A172 (cell line): ENCODE measurements at regions not wholly inside any gene's neighbourhood (a gene's known extent, or its start where the extent isn't known, plus 50 kb on each side); places are given as distances from the start of the nearest gene placed in this dataset.

Experiments used
- DNase-seq: peaks from one replicate; pipeline ENCODE4 v3.0.0-alpha.2; 2015; ENCODE audit warnings: low spot score

GRCh38 chr2:47265158-47265557 lies 88.8 kb upstream of the CALM2 start:
- no peak for DNase-seq

- no peak for DNase-seq
Measured at GRCh38 chr2:47264686-47265085, 88.4 kb upstream of the CALM2 start.

GRCh38 chr2:47264143-47264542 lies 87.8 kb upstream of the CALM2 start:
- no peak for DNase-seq

GRCh38 chr2:47262657-47263056 lies 86.3 kb upstream of the CALM2 start:
- no peak for DNase-seq

GRCh38 chr2:47260971-47261370 lies 84.7 kb upstream of the CALM2 start:
- DNase-seq: no peak

- no peak for DNase-seq
Measured at GRCh38 chr2:47259829-47260228, 83.5 kb upstream of the CALM2 start.

- DNase-seq: no peak
Measured at GRCh38 chr2:47257946-47258348, 81.6 kb upstream of the CALM2 start.

- no peak for DNase-seq
Measured at GRCh38 chr2:47256416-47257087, 80.2 kb upstream of the CALM2 start.

GRCh38 chr2:47255794-47256193 lies 79.5 kb upstream of the CALM2 start:
- DNase-seq: no peak

GRCh38 chr2:47254464-47254863 lies 78.2 kb upstream of the CALM2 start:
- no peak for DNase-seq

GRCh38 chr2:47253447-47253846 lies 77.1 kb upstream of the CALM2 start:
- DNase-seq: no peak

GRCh38 chr2:47251404-47251675 lies 75.0 kb upstream of the CALM2 start:
- no peak for DNase-seq

- peak; percentile 64 for DNase-seq
Measured at GRCh38 chr2:47250586-47251403, 74.5 kb upstream of the CALM2 start.

GRCh38 chr2:47249931-47250330 lies 73.6 kb upstream of the CALM2 start:
- no peak for DNase-seq

- DNase-seq: no peak
Measured at GRCh38 chr2:47249157-47249900, 73.0 kb upstream of the CALM2 start.

- no peak for DNase-seq
Measured at GRCh38 chr2:47243596-47244323, 67.4 kb upstream of the CALM2 start.

- no peak for DNase-seq
Measured at GRCh38 chr2:47241715-47242114, 65.4 kb upstream of the CALM2 start.

- DNase-seq: no peak
Measured at GRCh38 chr2:47239119-47239969, 63.0 kb upstream of the CALM2 start.

GRCh38 chr2:47238638-47239037 lies 62.3 kb upstream of the CALM2 start:
- no peak for DNase-seq

- no peak for DNase-seq
Measured at GRCh38 chr2:47237375-47238334, 61.3 kb upstream of the CALM2 start.
